ENCODE measurements at regions not wholly inside any gene's neighbourhood (a gene's known extent, or its start where the extent isn't known, plus 50 kb on each side); places are given as distances from the start of the nearest gene placed in this dataset.

GRCh38 chr2:145751629-145752028 lies 1231.7 kb upstream of the ZEB2 start:
- no peak for TF ChIP-seq POLR2A (IDR thresholded peaks at IDR 0.05)
- no peak for TF ChIP-seq CTCF (IDR thresholded peaks at IDR 0.05)
- TF ChIP-seq POLR2AphosphoS5 (IDR thresholded peaks at IDR 0.05) = no peak
